NCI-H2081 (cell line): ENCODE measurements at regions not wholly inside any gene's neighbourhood (a gene's known extent, or its start where the extent isn't known, plus 50 kb on each side); places are given as distances from the start of the nearest gene placed in this dataset.

Experiments used
- DNase-seq, 2 experiments: peaks; one replicate each; lab custom pipeline; 2025; lab: John Stamatoyannopoulos, UW

- DNase-seq: no peak
These were observed 96.1 kb upstream of the GRIK3 start for GRCh38 chr1:37130221-37130948.

GRCh38 chr1:37131281-37131680 lies 97.0 kb upstream of the GRIK3 start:
- DNase-seq: no peak

- DNase-seq: no peak
These were observed 99.2 kb upstream of the GRIK3 start for GRCh38 chr1:37133276-37134145.

GRCh38 chr1:37134599-37134998 lies 100.3 kb upstream of the GRIK3 start:
- DNase-seq: no peak

- no peak for DNase-seq
These were observed 100.7 kb upstream of the GRIK3 start for GRCh38 chr1:37135032-37135431.

GRCh38 chr1:37137014-37137413 lies 102.7 kb upstream of the GRIK3 start:
- DNase-seq: no peak

GRCh38 chr1:37137601-37138000 lies 103.3 kb upstream of the GRIK3 start:
- DNase-seq: no peak

GRCh38 chr1:37143800-37144199 lies 109.5 kb upstream of the GRIK3 start:
- DNase-seq: no peak

GRCh38 chr1:37146071-37146470 lies 111.8 kb upstream of the GRIK3 start:
- no peak for DNase-seq

- DNase-seq: no peak
These were observed 113.1 kb upstream of the GRIK3 start for GRCh38 chr1:37147392-37147831.

- no peak for DNase-seq
These were observed 113.6 kb upstream of the GRIK3 start for GRCh38 chr1:37147906-37148305.

GRCh38 chr1:37148663-37149062 lies 114.3 kb upstream of the GRIK3 start:
- DNase-seq: no peak

- DNase-seq: no peak
These were observed 115.0 kb upstream of the GRIK3 start for GRCh38 chr1:37149296-37149695.

GRCh38 chr1:37150986-37151385 lies 116.7 kb upstream of the GRIK3 start:
- no peak for DNase-seq

- no peak for DNase-seq
These were observed 117.5 kb upstream of the GRIK3 start for GRCh38 chr1:37151789-37152188.

GRCh38 chr1:37152491-37152890 lies 118.2 kb upstream of the GRIK3 start:
- DNase-seq: no peak

- DNase-seq: no peak
These were observed 119.1 kb upstream of the GRIK3 start for GRCh38 chr1:37153116-37154100.

- no peak for DNase-seq
These were observed 122.3 kb upstream of the GRIK3 start for GRCh38 chr1:37156646-37157045.

GRCh38 chr1:37157634-37158033 lies 123.3 kb upstream of the GRIK3 start:
- DNase-seq: no peak

GRCh38 chr1:37158113-37158749 lies 123.9 kb upstream of the GRIK3 start:
- no peak for DNase-seq

GRCh38 chr1:37159102-37159501 lies 124.8 kb upstream of the GRIK3 start:
- no peak for DNase-seq

GRCh38 chr1:37161171-37161570 lies 126.9 kb upstream of the GRIK3 start:
- DNase-seq: no peak
